Osteoblast (primary cell): ENCODE measurements at regions not wholly inside any gene's neighbourhood (a gene's known extent, or its start where the extent isn't known, plus 50 kb on each side); places are given as distances from the start of the nearest gene placed in this dataset.

Source experiments
- DNase-seq: peaks from one replicate; pipeline ENCODE4 v3.0.0; 2011; ENCODE audit warnings: low spot score, mixed read lengths; ENCODE audit not compliant: insufficient read length; ENCODE audit errors: missing footprints
- H2AFZ ChIP-seq: 2 replicates; pipeline ENCODE4 v1.6.0; 2011; ENCODE audit warnings: mild to moderate bottlenecking, low read length
- H3K27ac ChIP-seq: 2 replicates; pipeline ENCODE4 v1.5.1; 2011; ENCODE audit warnings: mild to moderate bottlenecking, low read depth, low read length, moderate library complexity
- H3K27me3 ChIP-seq: 2 replicates; pipeline ENCODE4 v1.6.0; 2012; ENCODE audit warnings: mild to moderate bottlenecking, control low read depth, inconsistent platforms, low read length, moderate library complexity; ENCODE audit not compliant: insufficient read depth
- H3K36me3 ChIP-seq: 2 replicates; pipeline ENCODE4 v1.5.1; 2011; ENCODE audit warnings: mild to moderate bottlenecking, low read length, control low read depth, moderate library complexity; ENCODE audit not compliant: insufficient read depth
- H3K4me1 ChIP-seq: 2 replicates; pipeline ENCODE4 v1.5.1; 2011; ENCODE audit warnings: mild to moderate bottlenecking, low read length, control low read depth, moderate library complexity; ENCODE audit not compliant: insufficient read depth
- H3K4me2 ChIP-seq: 2 replicates; pipeline ENCODE4 v1.6.0; 2011; ENCODE audit warnings: mild to moderate bottlenecking, low read length; ENCODE audit not compliant: insufficient read depth
- H3K4me3 ChIP-seq: fragments of 200-600 bp; sonication (generic); 3 replicates; pipeline ENCODE4 v1.5.1; 2012; ENCODE audit warnings: mild to moderate bottlenecking, low read length, inconsistent platforms; ENCODE audit not compliant: insufficient read depth
- H3K79me2 ChIP-seq: 2 replicates; pipeline ENCODE4 v1.6.0; 2012; ENCODE audit warnings: mild to moderate bottlenecking, low read length, control low read depth, inconsistent platforms; ENCODE audit not compliant: insufficient read depth
- H3K9me3 ChIP-seq: 2 replicates; pipeline ENCODE4 v1.5.1; 2011; ENCODE audit warnings: low read depth, low read length, control low read depth
- H4K20me1 ChIP-seq: 2 replicates; pipeline ENCODE4 v1.6.0; 2012; ENCODE audit warnings: mild to moderate bottlenecking, low read length, control low read depth; ENCODE audit not compliant: insufficient read depth
- TF ChIP-seq, protein P1 (sequence below): IDR thresholded peaks from 2 replicates; pipeline ENCODE4 v1.5.1; 2011; ENCODE audit warnings: mild to moderate bottlenecking, low read depth, low read length, moderate library complexity; ENCODE audit errors: extremely low read depth

- no peak overlapping the region for H2AFZ ChIP-seq
- DNase-seq: no peak
- TF ChIP-seq, protein P1, sequence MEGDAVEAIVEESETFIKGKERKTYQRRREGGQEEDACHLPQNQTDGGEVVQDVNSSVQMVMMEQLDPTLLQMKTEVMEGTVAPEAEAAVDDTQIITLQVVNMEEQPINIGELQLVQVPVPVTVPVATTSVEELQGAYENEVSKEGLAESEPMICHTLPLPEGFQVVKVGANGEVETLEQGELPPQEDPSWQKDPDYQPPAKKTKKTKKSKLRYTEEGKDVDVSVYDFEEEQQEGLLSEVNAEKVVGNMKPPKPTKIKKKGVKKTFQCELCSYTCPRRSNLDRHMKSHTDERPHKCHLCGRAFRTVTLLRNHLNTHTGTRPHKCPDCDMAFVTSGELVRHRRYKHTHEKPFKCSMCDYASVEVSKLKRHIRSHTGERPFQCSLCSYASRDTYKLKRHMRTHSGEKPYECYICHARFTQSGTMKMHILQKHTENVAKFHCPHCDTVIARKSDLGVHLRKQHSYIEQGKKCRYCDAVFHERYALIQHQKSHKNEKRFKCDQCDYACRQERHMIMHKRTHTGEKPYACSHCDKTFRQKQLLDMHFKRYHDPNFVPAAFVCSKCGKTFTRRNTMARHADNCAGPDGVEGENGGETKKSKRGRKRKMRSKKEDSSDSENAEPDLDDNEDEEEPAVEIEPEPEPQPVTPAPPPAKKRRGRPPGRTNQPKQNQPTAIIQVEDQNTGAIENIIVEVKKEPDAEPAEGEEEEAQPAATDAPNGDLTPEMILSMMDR: no peak
- no peaks in the 10 kb centered on the region for H3K79me2 ChIP-seq
- no peak overlapping the region for H3K4me3 ChIP-seq
- no peak overlapping the region for H3K27ac ChIP-seq
- peaks cover 5% of the 10 kb centered on the region for H3K4me1 ChIP-seq
- H4K20me1 ChIP-seq: no peaks in the 10 kb centered on the region
- no peak overlapping the region for H3K4me2 ChIP-seq
- peaks cover 8% of the 10 kb centered on the region for H3K9me3 ChIP-seq
- H3K27me3 ChIP-seq: no peaks in the 10 kb centered on the region
- no peaks in the 10 kb centered on the region for H3K36me3 ChIP-seq
Measured at GRCh38 chr1:60965280-60965854, 117.0 kb upstream of the NFIA start.

DNA sequence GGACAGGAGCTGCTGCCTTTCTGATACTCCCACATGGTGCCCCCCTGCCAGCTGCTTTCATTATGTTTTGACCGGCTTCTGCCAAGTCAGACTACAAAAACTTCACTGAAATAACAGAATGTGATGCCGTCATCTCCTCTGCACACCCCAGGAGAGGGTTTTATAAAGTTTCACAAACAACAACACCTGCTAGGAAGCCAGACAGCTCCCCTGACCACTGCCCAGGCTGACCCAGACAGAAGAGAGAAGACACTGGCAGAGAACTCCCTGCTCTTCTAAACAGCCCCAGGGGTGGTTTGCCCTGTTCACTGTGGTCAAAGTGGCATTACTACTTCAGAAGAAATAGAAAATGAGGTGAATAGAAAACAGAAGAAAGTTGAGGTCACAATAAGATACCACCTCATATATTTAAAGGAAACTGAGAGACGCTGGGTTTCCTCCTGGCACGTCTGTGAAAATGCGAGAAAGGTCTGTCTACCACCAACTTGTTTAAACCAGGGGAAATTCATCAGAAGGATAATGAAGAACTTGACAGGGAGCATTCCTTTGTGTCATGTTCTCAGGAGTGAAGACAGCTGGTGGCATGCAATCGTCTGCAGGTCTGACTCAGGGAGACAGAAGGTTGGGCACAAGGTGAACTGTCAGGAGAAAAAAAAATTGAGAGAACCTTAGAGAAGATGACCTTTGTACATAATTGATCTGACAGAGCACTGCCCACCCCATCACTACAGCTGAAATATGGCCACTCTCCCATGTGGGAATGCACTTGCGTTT lies 119.0 kb upstream of the NFIA start:
- H4K20me1 ChIP-seq: no peaks in the 10 kb centered on the region
- peaks cover 5% of the 10 kb centered on the region for H3K4me1 ChIP-seq
- no peak overlapping the region for H2AFZ ChIP-seq
- H3K4me3 ChIP-seq: no peak overlapping the region
- no peaks in the 10 kb centered on the region for H3K27me3 ChIP-seq
- DNase-seq: no peak
- no peaks in the 10 kb centered on the region for H3K36me3 ChIP-seq
- no peak overlapping the region for H3K27ac ChIP-seq
- H3K79me2 ChIP-seq: no peaks in the 10 kb centered on the region
- H3K4me2 ChIP-seq: no peak overlapping the region
- TF ChIP-seq, protein P1: no peak
- H3K9me3 ChIP-seq: peaks cover 8% of the 10 kb centered on the region

GRCh38 chr1:60960891-60961461 lies 121.4 kb upstream of the NFIA start:
- TF ChIP-seq, protein P1: no peak

DNA sequence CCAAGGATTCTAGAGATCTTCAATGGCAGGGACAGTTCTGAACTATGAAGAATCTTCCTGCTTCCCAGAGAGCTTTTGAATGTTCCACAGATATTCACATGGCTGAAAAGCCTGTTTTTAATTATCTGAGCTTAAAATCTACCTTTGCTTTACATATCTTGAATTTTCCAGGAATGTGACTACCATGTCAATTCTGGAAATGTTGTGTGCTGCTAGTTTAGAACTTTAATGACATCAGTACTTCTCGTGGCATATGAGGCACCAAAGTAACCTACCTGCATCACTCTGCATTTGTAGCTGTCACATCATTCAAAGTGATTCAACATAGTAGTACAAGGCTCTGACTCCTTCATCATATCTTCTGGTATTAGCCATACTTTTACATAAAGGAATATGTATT lies 122.7 kb upstream of the NFIA start:
- Histone ChIP-seq H3K27ac (no peak overlapping the region), H4K20me1 (no peaks in the 10 kb centered on the region), H3K4me1 (peaks cover 5% of the 10 kb centered on the region), H3K9me3 (no peaks in the 10 kb centered on the region), H2AFZ (no peak overlapping the region), H3K4me3 (no peak overlapping the region), H3K79me2 (no peaks in the 10 kb centered on the region), H3K4me2 (no peak overlapping the region), H3K36me3 (no peaks in the 10 kb centered on the region), H3K27me3 (no peaks in the 10 kb centered on the region)
- no peak for DNase-seq
- TF ChIP-seq, protein P1: no peak

More at GRCh38 chr1:60960891-60961461, 121.4 kb upstream of the NFIA start:
- H3K27ac ChIP-seq: no peak overlapping the region
- no peaks in the 10 kb centered on the region for H3K79me2 ChIP-seq
- H3K36me3 ChIP-seq: no peaks in the 10 kb centered on the region
- H3K4me2 ChIP-seq: no peak overlapping the region
- H3K27me3 ChIP-seq: no peaks in the 10 kb centered on the region
- H2AFZ ChIP-seq: peak overlapping the region; percentile 61
- peaks cover 8% of the 10 kb centered on the region for H3K9me3 ChIP-seq
- no peaks in the 10 kb centered on the region for H4K20me1 ChIP-seq
- H3K4me3 ChIP-seq: no peak overlapping the region
- H3K4me1 ChIP-seq: peaks cover 5% of the 10 kb centered on the region
- no peak for DNase-seq
